IMR-90 (cell line): ENCODE measurements at regions not wholly inside any gene's neighbourhood (a gene's known extent, or its start where the extent isn't known, plus 50 kb on each side); places are given as distances from the start of the nearest gene placed in this dataset.

ENCODE experiments used
- ATAC-seq: fragments of 200-7000 bp; cut with Tn5 transposase; 2 replicates; pipeline ENCODE4 v1.9.1; 2020; ENCODE audit warnings: low read depth, mild to moderate bottlenecking, moderate library complexity
- BruUV-seq: library from RNA; stranded (reverse); fragments of 400-500 nt; replicated peaks from 2 replicates; lab custom pipeline; 2021; lab: Mats Ljungman, UMichigan
- CTCF ChIA-PET: fragments of 300-600 bp; formaldehyde crosslinking; extraction: SDS; loops from one replicate; lab custom pipeline; 2021; ENCODE audit warnings: antibody characterized with exemption; lab: Yijun Ruan, JAX
- POLR2A ChIA-PET: fragments of 300-600 bp; sonication (Branson Sonifier 250); formaldehyde crosslinking; loops from one replicate; lab custom pipeline; 2022; ENCODE audit warnings: antibody characterized with exemption; ENCODE audit not compliant: unreplicated experiment; lab: Charles Lee
- DNase-seq: peaks from one replicate; pipeline ENCODE4 v3.0.0; 2013
- H2AFZ ChIP-seq: replicated peaks from 2 replicates; pipeline ENCODE3; 2013; ENCODE audit warnings: low read length, mild to moderate bottlenecking; ENCODE audit not compliant: poor library complexity
- H2AK5ac ChIP-seq: 2 replicates; pipeline ENCODE4 v1.6.1; 2013; ENCODE audit warnings: low read depth, low read length, inconsistent platforms
- H2AK9ac ChIP-seq: replicated peaks from 2 replicates; pipeline ENCODE3; 2013; ENCODE audit warnings: mild to moderate bottlenecking, low read depth, low read length, moderate library complexity; ENCODE audit not compliant: poor library complexity
- H2BK120ac ChIP-seq: 2 replicates; pipeline ENCODE4 v1.6.1; 2013; ENCODE audit warnings: low read depth, low read length, inconsistent platforms
- H2BK15ac ChIP-seq: 3 replicates; pipeline ENCODE4 v1.6.1; 2013; ENCODE audit warnings: low read depth, low read length, inconsistent platforms
- H2BK20ac ChIP-seq: 2 replicates; pipeline ENCODE4 v1.6.1; 2013; ENCODE audit warnings: low read depth, mild to moderate bottlenecking, inconsistent platforms, low read length, moderate library complexity
- H2BK5ac ChIP-seq: 2 replicates; pipeline ENCODE4 v1.6.1; 2013; ENCODE audit warnings: mild to moderate bottlenecking, low read depth, low read length, inconsistent platforms; ENCODE audit not compliant: poor library complexity, severe bottlenecking
- H3K14ac ChIP-seq: replicated peaks from 2 replicates; pipeline ENCODE4 v1.6.1; 2013; ENCODE audit warnings: low read depth, low read length, inconsistent platforms
- H3K18ac ChIP-seq: 2 replicates; pipeline ENCODE4 v1.6.1; 2013; ENCODE audit warnings: low read depth, low read length, control low read depth
- H3K23ac ChIP-seq: 2 replicates; pipeline ENCODE4 v1.6.1; 2013; ENCODE audit warnings: low read depth, low read length, inconsistent platforms
- H3K27ac ChIP-seq: 2 replicates; pipeline ENCODE4 v1.5.1; 2013; ENCODE audit warnings: mild to moderate bottlenecking, control low read depth, low read length; ENCODE audit not compliant: insufficient read depth
- H3K27me3 ChIP-seq: 2 replicates; pipeline ENCODE4 v1.6.1; 2013; ENCODE audit warnings: low read length; ENCODE audit not compliant: control insufficient read depth, insufficient read depth
- H3K36me3 ChIP-seq: 2 replicates; pipeline ENCODE4 v1.6.1; 2013; ENCODE audit warnings: low read length, mixed read lengths; ENCODE audit not compliant: control insufficient read depth, insufficient read depth
- H3K4ac ChIP-seq: 2 replicates; pipeline ENCODE4 v1.6.1; 2013; ENCODE audit warnings: low read depth, low read length, inconsistent platforms
- H3K4me1 ChIP-seq: 2 replicates; pipeline ENCODE4 v1.6.1; 2013; ENCODE audit warnings: low read length, mixed read lengths; ENCODE audit not compliant: control insufficient read depth, insufficient read depth
- H3K4me2 ChIP-seq: 2 replicates; pipeline ENCODE4 v1.6.1; 2013; ENCODE audit warnings: low read depth, mild to moderate bottlenecking, control low read depth, low read length, moderate library complexity
- H3K4me3 ChIP-seq: 2 replicates; pipeline ENCODE4 v1.5.1; 2013; ENCODE audit warnings: low read depth, mild to moderate bottlenecking, control low read depth, low read length, moderate library complexity; ENCODE audit not compliant: insufficient read depth
- H3K56ac ChIP-seq: 2 replicates; pipeline ENCODE4 v1.6.1; 2013; ENCODE audit warnings: low read length, inconsistent platforms; ENCODE audit not compliant: insufficient read depth; ENCODE audit errors: extremely low read depth
- H3K79me1 ChIP-seq, 2 experiments: 2 replicates each; pipeline ENCODE4 v1.6.1; 2013; ENCODE audit warnings: low read length in 2 of 2, inconsistent platforms in 1 of 2, low read depth in 1 of 2
- H3K9ac ChIP-seq: 2 replicates; pipeline ENCODE4 v1.6.1; 2013; ENCODE audit warnings: low read depth, low read length, control low read depth
- H3K9me1 ChIP-seq: 2 replicates; pipeline ENCODE4 v1.6.1; 2013; ENCODE audit warnings: low read length, inconsistent platforms; ENCODE audit not compliant: insufficient read depth
- H3K9me3 ChIP-seq: 2 replicates; pipeline ENCODE4 v1.6.1; 2013; ENCODE audit warnings: low read length; ENCODE audit not compliant: control insufficient read depth, insufficient read depth
- H4K20me1 ChIP-seq: 2 replicates; pipeline ENCODE4 v1.6.1; 2013; ENCODE audit warnings: low read length, inconsistent platforms; ENCODE audit not compliant: insufficient read depth
- H4K5ac ChIP-seq: 2 replicates; pipeline ENCODE4 v1.6.1; 2013; ENCODE audit warnings: mild to moderate bottlenecking, low read depth, low read length, control low read depth
- H4K8ac ChIP-seq, 2 experiments: 2 replicates each; pipeline ENCODE4 v1.6.1; 2013; ENCODE audit warnings: low read depth in 2 of 2, low read length in 2 of 2, control low read depth in 1 of 2, inconsistent platforms in 1 of 2
- H4K91ac ChIP-seq: 2 replicates; pipeline ENCODE4 v1.6.1; 2013; ENCODE audit warnings: low read depth, low read length, inconsistent platforms; ENCODE audit not compliant: insufficient read depth
- BHLHE40 ChIP-seq: fragments of 150-350 bp; IDR thresholded peaks from 2 replicates; pipeline ENCODE4 v1.6.1; 2016; ENCODE audit warnings: mild to moderate bottlenecking, low read depth, low read length
- CEBPB ChIP-seq: IDR thresholded peaks from 2 replicates; pipeline ENCODE4 v1.6.1; 2012; ENCODE audit warnings: low read depth, low read length, improper control_type of control experiment
- CHD1 ChIP-seq: IDR thresholded peaks from 2 replicates; pipeline ENCODE4 v1.6.1; 2012; ENCODE audit warnings: low read depth, low read length, improper control_type of control experiment
- FOS ChIP-seq: fragments of 150-350 bp; IDR thresholded peaks from 2 replicates; pipeline ENCODE4 v1.6.1; 2016; ENCODE audit warnings: low read depth, low read length
- MAFK ChIP-seq: IDR thresholded peaks from 2 replicates; pipeline ENCODE4 v1.6.1; 2012; ENCODE audit warnings: low read depth, low read length, improper control_type of control experiment
- MAZ ChIP-seq: IDR thresholded peaks from 2 replicates; pipeline ENCODE4 v1.6.1; 2012; ENCODE audit warnings: low read depth, mild to moderate bottlenecking, low read length, improper control_type of control experiment, moderate library complexity, borderline replicate concordance
- MXI1 ChIP-seq: IDR thresholded peaks from 2 replicates; pipeline ENCODE4 v1.6.1; 2012; ENCODE audit warnings: low read depth, mild to moderate bottlenecking, low read length, moderate library complexity, borderline replicate concordance
- NFE2L2 ChIP-seq: fragments of 150-350 bp; IDR thresholded peaks from 2 replicates; pipeline ENCODE4 v1.6.1; 2016; ENCODE audit warnings: low read depth, mild to moderate bottlenecking, low read length
- POLR2A ChIP-seq: IDR thresholded peaks from 2 replicates; pipeline ENCODE4 v1.6.1; 2012; ENCODE audit warnings: mild to moderate bottlenecking, low read depth, low read length
- RAD21 ChIP-seq: IDR thresholded peaks from 2 replicates; pipeline ENCODE4 v1.6.1; 2012; ENCODE audit warnings: low read length, improper control_type of control experiment
- RCOR1 ChIP-seq: IDR thresholded peaks from 2 replicates; pipeline ENCODE4 v1.6.1; 2012; ENCODE audit warnings: mild to moderate bottlenecking, low read length, improper control_type of control experiment; ENCODE audit not compliant: insufficient replicate concordance
- RFX5 ChIP-seq: IDR thresholded peaks from 2 replicates; pipeline ENCODE4 v1.8.0; 2012; ENCODE audit warnings: low read depth, mild to moderate bottlenecking, low read length, moderate library complexity
- SMC3 ChIP-seq: fragments of 150-350 bp; IDR thresholded peaks from 2 replicates; pipeline ENCODE4 v1.6.1; 2016; ENCODE audit warnings: low read depth, mild to moderate bottlenecking, antibody characterized with exemption, low read length, moderate library complexity
- WGBS, 2 experiments: methylation state at CpG; one replicate each; pipeline versions ENCODE4 v1.1.5 to v1.1.7; 2013; ENCODE audit warnings: missing lambda C conversion rate in 2 of 2; ENCODE audit not compliant: insufficient read length in 1 of 2; ENCODE audit errors: extremely low coverage in 2 of 2; 5-methylcytosine and 5-hydroxymethylcytosine counted together
- dilution Hi-C: fragments of 300-500 bp; cut with HindIII; formaldehyde crosslinking; loops from one replicate; pipeline ENCODE4 v1.14.3; 2018; ENCODE audit warnings: low sequenced_read_pairs; ENCODE audit not compliant: unreplicated experiment
- in situ Hi-C: fragments of 300-500 bp; cut with MboI; formaldehyde crosslinking; loops from 3 replicates; pipeline ENCODE4 v1.14.3; 2019; ENCODE audit warnings: low sequenced_read_pairs, inconsistent platforms, mixed read lengths
- intact Hi-C: fragments of 100-400 bp; cut with micrococcal nuclease; formaldehyde crosslinking; loops from 2 replicates; pipeline ENCODE4 v1.10.0; 2022
- TF ChIP-seq, protein P1 (sequence below): fragments of 150-350 bp; IDR thresholded peaks from 2 replicates; pipeline ENCODE4 v1.6.1; 2017; ENCODE audit warnings: mild to moderate bottlenecking, antibody characterized with exemption, low read length, low read depth
- TF ChIP-seq, protein P2 (sequence below): conservative IDR thresholded peaks from 2 replicates; pipeline ENCODE4 v1.5.1; 2012; ENCODE audit warnings: mild to moderate bottlenecking, low read depth, low read length, improper control_type of control experiment
- TF ChIP-seq, protein P3 (sequence below): fragments of 150-350 bp; IDR thresholded peaks from 2 replicates; pipeline ENCODE4 v1.6.1; 2016; ENCODE audit warnings: low read depth, mild to moderate bottlenecking, low read length, moderate library complexity, borderline replicate concordance

DNA sequence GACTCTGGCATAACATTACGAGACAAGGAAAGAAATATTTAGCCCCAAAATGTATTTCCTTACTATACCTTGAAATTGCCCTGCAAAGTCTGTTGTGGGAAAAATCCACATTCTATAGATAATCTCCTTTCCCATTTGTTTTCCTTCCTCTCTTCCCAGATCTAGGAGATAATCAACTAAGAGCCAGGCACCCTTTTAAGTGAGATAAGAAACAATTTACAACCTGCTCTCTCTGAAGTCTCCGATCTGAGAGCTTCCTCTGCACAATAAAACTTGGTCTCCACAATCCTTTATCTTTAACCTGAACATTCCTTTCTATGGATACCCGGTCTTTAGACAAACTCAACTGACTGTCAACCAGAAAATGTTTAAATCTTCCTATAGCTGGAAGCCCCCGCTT lies 1160.7 kb upstream of the NRXN1 start:
- dilution Hi-C loops = no loop called here
- no peak overlapping the region for H3K27ac ChIP-seq
- ChIA-PET CTCF (no interaction called here), POLR2A (no interaction called here)
- no peak overlapping the region for H3K14ac ChIP-seq
- H2BK120ac ChIP-seq = no peak overlapping the region
- in situ Hi-C loops = no loop called here
- intact Hi-C loops = no loop called here
- no peak overlapping the region for H3K4ac ChIP-seq
- H2BK20ac ChIP-seq = no peak overlapping the region
- H4K5ac ChIP-seq = no peak overlapping the region
- no peaks in the 10 kb centered on the region for H4K20me1 ChIP-seq
- H3K27me3 ChIP-seq = no peaks in the 10 kb centered on the region
- no peak overlapping the region for H3K4me2 ChIP-seq
- WGBS, 2 experiments = no CpG with 5 or more reads among the region's 4 CpGs
- H3K9me3 ChIP-seq = no peaks in the 10 kb centered on the region
- no peaks in the 10 kb centered on the region for H3K36me3 ChIP-seq
- TF ChIP-seq, protein P1, sequence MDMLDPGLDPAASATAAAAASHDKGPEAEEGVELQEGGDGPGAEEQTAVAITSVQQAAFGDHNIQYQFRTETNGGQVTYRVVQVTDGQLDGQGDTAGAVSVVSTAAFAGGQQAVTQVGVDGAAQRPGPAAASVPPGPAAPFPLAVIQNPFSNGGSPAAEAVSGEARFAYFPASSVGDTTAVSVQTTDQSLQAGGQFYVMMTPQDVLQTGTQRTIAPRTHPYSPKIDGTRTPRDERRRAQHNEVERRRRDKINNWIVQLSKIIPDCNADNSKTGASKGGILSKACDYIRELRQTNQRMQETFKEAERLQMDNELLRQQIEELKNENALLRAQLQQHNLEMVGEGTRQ = no peak
- TF ChIP-seq CEBPB = no peak
- TF ChIP-seq, protein P2, sequence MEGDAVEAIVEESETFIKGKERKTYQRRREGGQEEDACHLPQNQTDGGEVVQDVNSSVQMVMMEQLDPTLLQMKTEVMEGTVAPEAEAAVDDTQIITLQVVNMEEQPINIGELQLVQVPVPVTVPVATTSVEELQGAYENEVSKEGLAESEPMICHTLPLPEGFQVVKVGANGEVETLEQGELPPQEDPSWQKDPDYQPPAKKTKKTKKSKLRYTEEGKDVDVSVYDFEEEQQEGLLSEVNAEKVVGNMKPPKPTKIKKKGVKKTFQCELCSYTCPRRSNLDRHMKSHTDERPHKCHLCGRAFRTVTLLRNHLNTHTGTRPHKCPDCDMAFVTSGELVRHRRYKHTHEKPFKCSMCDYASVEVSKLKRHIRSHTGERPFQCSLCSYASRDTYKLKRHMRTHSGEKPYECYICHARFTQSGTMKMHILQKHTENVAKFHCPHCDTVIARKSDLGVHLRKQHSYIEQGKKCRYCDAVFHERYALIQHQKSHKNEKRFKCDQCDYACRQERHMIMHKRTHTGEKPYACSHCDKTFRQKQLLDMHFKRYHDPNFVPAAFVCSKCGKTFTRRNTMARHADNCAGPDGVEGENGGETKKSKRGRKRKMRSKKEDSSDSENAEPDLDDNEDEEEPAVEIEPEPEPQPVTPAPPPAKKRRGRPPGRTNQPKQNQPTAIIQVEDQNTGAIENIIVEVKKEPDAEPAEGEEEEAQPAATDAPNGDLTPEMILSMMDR = no peak
- no peak for TF ChIP-seq SMC3
- no peak for TF ChIP-seq RFX5
- no peak for TF ChIP-seq FOS
- TF ChIP-seq CHD1 = no peak
- TF ChIP-seq NFE2L2 = no peak
- no peak for TF ChIP-seq RCOR1
- TF ChIP-seq, protein P3, sequence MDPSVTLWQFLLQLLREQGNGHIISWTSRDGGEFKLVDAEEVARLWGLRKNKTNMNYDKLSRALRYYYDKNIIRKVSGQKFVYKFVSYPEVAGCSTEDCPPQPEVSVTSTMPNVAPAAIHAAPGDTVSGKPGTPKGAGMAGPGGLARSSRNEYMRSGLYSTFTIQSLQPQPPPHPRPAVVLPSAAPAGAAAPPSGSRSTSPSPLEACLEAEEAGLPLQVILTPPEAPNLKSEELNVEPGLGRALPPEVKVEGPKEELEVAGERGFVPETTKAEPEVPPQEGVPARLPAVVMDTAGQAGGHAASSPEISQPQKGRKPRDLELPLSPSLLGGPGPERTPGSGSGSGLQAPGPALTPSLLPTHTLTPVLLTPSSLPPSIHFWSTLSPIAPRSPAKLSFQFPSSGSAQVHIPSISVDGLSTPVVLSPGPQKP = no peak
- TF ChIP-seq MAZ = no peak
- no peak for TF ChIP-seq RAD21
- TF ChIP-seq POLR2A = no peak
- TF ChIP-seq MAFK = no peak
- TF ChIP-seq BHLHE40 = no peak
- TF ChIP-seq MXI1 = no peak
- no peaks in the 10 kb centered on the region for H3K4me1 ChIP-seq
- no peak overlapping the region for H4K8ac ChIP-seq
- ATAC-seq (no peak), DNase-seq (no peak)
- no peak overlapping the region for H2AK9ac ChIP-seq
- H3K9me1 ChIP-seq = no peaks in the 10 kb centered on the region
- no TSS peak for BruUV-seq
- H3K4me3 ChIP-seq = no peak overlapping the region
- no peak overlapping the region for H2BK5ac ChIP-seq
- no peaks in the 10 kb centered on the region for H3K79me1 ChIP-seq
- H3K23ac ChIP-seq = no peak overlapping the region
- H2AFZ ChIP-seq = no peak overlapping the region
- H3K9ac ChIP-seq = no peak overlapping the region
- no peak overlapping the region for H4K91ac ChIP-seq
- H3K56ac ChIP-seq = no peak overlapping the region
- no peak overlapping the region for H3K18ac ChIP-seq
- no peak overlapping the region for H2AK5ac ChIP-seq
- H2BK15ac ChIP-seq = no peak overlapping the region
